ELF-1 (cell line): ENCODE measurements at regions not wholly inside any gene's neighbourhood (a gene's known extent, or its start where the extent isn't known, plus 50 kb on each side); places are given as distances from the start of the nearest gene placed in this dataset.

ENCODE experiments used
- DNase-seq: peaks from one replicate; pipeline ENCODE4 v3.0.0-alpha.2; 2016; ENCODE audit warnings: low read depth, low spot score

- DNase-seq: peak; percentile 31
Observed at GRCh38 chr3:57009802-57010201, 50.7 kb upstream of the SPATA12 start.

DNA sequence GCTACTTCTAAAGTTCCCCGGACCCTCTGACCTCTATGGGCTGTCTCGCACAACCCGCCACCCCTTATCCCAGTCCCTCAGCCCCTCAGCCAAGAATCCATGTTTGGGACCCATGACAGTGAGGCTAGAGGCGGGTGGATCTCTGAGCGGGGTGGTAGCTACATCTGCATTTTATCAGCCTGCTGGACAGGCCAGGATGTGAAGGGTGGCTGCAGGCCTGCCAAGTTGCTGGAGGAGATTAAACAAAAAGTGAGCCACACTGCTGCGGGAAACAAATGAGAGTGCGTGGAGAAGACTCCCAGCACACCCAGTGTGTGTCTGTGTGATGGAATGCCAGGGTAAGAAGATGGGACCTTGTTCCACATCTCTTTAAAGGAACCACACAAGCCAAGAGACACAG is 51.1 kb upstream of the SPATA12 start:
- peak; percentile 49 for DNase-seq

GRCh38 chr3:57007521-57008460 is 52.7 kb upstream of the SPATA12 start:
- peak; percentile 78 for DNase-seq

DNA sequence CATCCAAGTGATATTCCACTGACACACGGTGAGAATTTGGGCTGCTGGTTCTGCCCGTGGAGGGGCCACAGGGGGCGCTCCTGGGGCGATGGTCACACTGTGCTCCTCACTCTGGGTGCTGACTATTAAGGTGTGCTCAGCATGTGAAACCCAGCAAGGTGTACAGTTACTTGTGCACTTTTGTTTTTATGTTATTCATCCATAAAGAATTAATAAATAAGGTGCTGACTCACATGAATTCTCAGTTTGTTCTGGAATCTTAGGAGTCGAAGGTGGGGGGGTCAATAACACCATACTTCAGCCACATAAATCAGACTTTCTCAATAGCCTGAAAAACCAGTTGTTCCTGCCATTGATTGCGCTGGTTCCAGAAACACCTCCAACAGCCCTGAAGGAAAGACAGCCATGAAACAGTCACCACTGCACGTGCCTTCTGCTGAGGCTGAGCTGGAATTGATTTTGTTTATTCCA is 53.5 kb upstream of the SPATA12 start:
- DNase-seq: peak; percentile 74

DNA sequence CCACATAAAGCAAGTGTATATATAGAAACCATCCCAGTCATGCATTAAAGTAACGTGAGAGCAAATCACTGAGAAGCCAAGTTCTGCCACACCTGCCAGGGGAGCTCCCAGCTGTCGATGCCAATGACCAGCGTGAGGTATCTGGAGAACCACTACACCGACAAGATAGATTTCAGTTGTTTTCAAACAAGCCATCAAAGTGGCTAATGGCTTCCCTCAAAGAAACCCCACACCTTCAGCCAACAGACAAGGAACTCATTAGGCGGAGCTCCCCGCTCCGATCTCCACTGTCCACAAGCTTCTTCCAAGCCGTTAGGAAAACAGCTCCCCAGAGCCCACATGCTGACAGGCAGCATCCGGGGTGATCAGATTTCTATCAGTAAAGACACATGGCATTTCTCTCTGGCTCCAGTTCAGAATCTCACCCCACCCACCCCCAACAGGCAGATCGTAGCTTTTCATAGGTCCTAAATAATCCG is 54.2 kb upstream of the SPATA12 start:
- no peak for DNase-seq

- peak; percentile 76 for DNase-seq
Observed at GRCh38 chr3:57004229-57004628, 56.2 kb upstream of the SPATA12 start.

GRCh38 chr3:57003676-57004075 is 56.8 kb upstream of the SPATA12 start:
- DNase-seq: no peak

DNA sequence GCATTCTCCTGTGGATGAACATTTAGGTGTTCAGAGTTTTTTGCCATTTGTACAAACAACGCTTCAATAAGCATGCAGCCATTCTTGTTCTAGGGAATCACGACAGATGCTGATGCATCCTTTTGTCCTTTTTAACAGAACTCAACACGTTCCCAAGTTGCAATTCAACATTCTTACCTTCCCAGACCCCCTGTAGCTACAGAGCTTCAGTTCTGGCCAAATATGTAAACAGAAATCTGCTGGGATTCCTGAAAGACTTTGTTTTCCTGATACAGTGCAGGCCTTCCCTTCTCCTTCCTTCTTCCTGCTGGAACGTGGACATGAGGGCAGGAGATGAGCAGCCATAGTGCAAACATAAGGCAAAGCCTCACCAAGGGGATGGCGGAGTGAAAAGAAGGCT is 59.1 kb upstream of the SPATA12 start:
- peak; percentile 57 for DNase-seq

GRCh38 chr3:57000012-57000411 is 60.5 kb upstream of the SPATA12 start:
- DNase-seq: no peak

- no peak for DNase-seq
Observed at GRCh38 chr3:56999547-56999946, 60.9 kb upstream of the SPATA12 start.

GRCh38 chr3:56998076-56998529 is 62.4 kb upstream of the SPATA12 start:
- no peak for DNase-seq

DNA sequence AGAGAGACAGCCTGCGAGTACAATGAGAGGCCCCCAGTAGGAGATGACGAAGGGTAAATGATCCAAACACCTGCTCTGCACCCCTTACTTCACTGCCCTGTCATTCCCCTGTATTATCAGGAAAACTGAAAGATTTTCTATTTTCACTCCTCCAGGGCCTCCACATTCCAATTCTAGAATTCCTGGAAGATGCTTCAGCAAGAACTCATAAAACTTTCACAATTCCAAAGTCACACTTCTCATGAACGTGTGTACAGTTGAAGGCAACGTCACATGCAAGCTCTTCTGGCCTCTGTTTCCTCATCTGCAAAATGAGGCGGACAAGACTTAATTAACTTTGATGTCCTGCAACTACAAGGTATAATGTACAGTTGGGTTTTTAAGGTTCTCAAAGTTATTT is 62.8 kb upstream of the SPATA12 start:
- DNase-seq: no peak

GRCh38 chr3:56997041-56997440 is 63.4 kb upstream of the SPATA12 start:
- no peak for DNase-seq

- DNase-seq: no peak
Observed at GRCh38 chr3:56994391-56994790, 66.1 kb upstream of the SPATA12 start.

- DNase-seq: no peak
Observed at GRCh38 chr3:56990641-56991015, 69.8 kb upstream of the SPATA12 start.

GRCh38 chr3:56989977-56990640 is 70.4 kb upstream of the SPATA12 start:
- no peak for DNase-seq

DNA sequence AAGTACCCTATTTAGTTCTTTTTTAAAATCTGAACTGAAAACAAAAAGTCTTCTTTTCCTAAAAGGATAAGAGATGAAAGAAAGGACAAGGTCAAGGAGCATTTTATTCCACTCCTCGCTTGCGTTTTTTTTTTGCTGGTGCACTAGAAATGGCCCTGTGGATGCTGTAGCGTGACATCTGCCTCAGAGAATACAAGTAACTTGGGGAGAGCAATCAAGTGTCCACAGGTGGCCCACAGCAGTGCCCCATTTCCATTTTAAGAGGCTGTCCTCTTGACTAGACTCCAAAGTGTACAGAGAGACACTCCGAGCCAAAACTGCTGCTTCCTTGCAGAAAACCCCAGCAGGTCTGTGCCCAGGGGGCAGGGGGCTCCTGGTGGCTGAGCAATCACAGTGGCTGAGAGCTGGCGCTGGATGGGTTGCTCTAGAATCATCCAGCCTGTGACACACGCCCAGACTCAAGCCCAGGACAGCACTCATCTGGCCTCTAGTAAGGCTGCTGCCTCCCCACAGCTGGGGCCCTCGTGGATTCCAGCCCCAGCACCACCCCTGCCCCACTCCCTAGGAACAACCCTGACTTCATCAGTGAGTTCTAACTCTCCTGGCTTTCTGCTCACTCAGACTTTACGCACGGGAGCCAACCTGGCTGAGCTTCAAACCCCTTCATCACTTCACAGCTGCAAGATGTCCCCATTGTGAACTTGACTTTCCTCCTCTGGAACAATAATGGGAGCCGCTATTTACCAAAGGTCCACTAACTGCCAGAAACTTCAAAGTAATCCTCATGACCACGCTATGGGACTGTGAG is 71.1 kb upstream of the SPATA12 start:
- DNase-seq: no peak

DNA sequence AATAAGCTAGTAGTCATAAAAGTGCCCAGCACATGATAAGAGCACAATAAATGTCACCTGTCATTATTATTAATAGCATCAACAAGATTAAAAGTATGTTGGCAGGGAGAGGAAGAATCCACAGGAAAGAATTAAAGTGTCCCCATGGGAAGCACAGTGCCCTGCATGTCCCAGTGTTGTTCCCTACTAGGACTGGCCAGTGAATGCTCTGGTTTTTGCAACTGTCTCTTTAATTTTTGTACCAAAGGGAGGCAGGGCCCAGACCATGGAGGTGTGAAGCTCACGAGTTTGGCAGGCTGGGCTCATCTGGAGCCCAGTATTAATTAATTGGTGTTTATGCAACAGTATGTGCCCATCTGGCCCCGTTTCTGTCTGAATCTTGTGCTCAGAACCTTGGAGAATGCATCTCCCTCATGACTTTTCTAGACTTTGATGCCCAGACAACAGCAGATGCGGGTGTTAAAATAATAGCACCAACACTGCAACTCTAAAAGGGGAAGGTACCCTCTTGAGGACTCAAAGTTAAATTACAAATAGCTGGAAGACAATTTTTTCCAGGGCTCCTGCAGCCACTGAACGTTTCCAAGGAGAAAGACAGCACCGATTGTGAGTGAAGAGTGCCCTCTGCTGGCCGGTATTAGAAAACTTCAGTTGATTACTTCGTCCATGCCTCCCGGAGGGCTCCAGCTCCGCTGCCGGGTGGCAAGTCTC is 71.9 kb upstream of the SPATA12 start:
- DNase-seq: peak; percentile 79

DNA sequence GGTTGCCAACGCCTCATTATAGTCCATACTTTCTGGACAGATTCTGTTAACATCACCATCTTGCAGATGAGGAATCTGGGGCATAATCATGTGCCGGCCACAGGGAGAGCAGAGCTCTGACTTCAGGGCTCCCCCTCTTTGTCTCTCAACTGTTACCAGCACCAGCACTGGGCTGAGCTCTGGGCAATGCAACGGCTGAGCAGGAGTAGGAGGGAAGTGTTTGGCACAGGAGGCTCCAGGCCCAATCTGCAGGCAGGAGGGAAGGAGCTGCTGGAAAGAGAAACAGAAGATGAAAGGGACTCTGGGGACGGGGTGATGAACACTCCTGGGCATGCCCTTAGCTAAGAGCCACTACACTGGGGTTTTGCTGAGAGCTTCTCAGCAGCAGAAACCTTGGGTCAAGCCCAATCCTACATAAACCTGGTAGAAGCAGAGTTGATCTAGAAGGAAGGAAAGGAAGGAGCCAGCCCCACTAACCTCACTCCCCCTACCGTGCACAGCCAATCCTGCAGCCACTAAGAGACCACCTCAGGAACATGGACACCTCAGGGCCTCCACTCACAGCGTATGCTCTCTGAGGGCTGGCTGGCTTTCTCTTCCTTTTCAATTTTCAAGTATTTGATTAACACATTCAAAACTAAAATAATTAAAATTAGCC is 73.1 kb upstream of the SPATA12 start:
- DNase-seq: peak; percentile 76

GRCh38 chr3:56986347-56986746 is 74.1 kb upstream of the SPATA12 start:
- no peak for DNase-seq

DNA sequence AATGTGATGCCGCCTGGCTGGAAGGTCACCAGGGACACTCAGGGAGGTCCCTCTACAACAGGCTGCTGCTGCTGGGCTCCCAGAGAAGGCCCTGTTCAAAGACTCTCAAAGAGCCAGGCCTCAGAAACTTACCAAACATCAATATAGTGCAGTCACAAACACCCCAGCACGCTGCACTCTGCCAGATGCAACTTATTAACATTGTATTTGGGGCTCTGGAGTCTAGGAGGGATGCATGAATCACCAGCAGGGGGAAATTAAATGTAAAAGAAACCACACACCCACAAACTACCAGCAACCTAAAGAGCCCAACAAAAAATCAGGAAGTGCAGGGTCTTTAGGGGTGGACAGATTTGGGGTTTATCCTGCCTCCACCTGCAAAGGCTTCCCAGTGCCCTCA is 74.6 kb upstream of the SPATA12 start:
- DNase-seq: no peak
